Neural cell (in vitro differentiated cells): ENCODE measurements at regions not wholly inside any gene's neighbourhood (a gene's known extent, or its start where the extent isn't known, plus 50 kb on each side); places are given as distances from the start of the nearest gene placed in this dataset.

Experiments
- EZH2 ChIP-seq: fragments of 200-600, 300-800 bp; shearing (Covaris generic), sonication (generic); IDR thresholded peaks from 2 replicates; pipeline ENCODE4 v1.6.1; 2014; ENCODE audit warnings: antibody characterized with exemption, low read length, borderline replicate concordance, mild to moderate bottlenecking; ENCODE audit not compliant: insufficient read depth, poor library complexity, severe bottlenecking
- POLR2AphosphoS5 ChIP-seq: IDR thresholded peaks from 2 replicates; pipeline ENCODE4 v1.6.1; 2012
- RAD21 ChIP-seq: fragments of 450-650 bp; conservative IDR thresholded peaks from 2 replicates; pipeline ENCODE4 v1.6.1; 2014; ENCODE audit warnings: antibody characterized with exemption, mild to moderate bottlenecking, moderate library complexity
- TF ChIP-seq, protein P1 (sequence below): fragments of 450-650 bp; IDR thresholded peaks from 2 replicates; pipeline ENCODE4 v1.5.1; 2014; ENCODE audit warnings: antibody characterized with exemption, mild to moderate bottlenecking, moderate library complexity; ENCODE audit not compliant: poor library complexity, severe bottlenecking

GRCh38 chr9:117561761-117562160 is 142.4 kb upstream of the TLR4 start:
- TF ChIP-seq EZH2 (no peak), RAD21 (no peak), POLR2AphosphoS5 (no peak)
- TF ChIP-seq, protein P1, sequence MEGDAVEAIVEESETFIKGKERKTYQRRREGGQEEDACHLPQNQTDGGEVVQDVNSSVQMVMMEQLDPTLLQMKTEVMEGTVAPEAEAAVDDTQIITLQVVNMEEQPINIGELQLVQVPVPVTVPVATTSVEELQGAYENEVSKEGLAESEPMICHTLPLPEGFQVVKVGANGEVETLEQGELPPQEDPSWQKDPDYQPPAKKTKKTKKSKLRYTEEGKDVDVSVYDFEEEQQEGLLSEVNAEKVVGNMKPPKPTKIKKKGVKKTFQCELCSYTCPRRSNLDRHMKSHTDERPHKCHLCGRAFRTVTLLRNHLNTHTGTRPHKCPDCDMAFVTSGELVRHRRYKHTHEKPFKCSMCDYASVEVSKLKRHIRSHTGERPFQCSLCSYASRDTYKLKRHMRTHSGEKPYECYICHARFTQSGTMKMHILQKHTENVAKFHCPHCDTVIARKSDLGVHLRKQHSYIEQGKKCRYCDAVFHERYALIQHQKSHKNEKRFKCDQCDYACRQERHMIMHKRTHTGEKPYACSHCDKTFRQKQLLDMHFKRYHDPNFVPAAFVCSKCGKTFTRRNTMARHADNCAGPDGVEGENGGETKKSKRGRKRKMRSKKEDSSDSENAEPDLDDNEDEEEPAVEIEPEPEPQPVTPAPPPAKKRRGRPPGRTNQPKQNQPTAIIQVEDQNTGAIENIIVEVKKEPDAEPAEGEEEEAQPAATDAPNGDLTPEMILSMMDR = no peak
